IPS-NIHi11 (cell line): ENCODE measurements at regions not wholly inside any gene's neighbourhood (a gene's known extent, or its start where the extent isn't known, plus 50 kb on each side); places are given as distances from the start of the nearest gene placed in this dataset.
"Not testable (repeated sequence)": the region's sequence is repeated elsewhere in the genome, so short reads cannot be mapped to it uniquely, and the experiment has no call there.

ENCODE experiments used
- DNase-seq: peaks from one replicate; pipeline ENCODE4 v3.0.0; 2012; ENCODE audit warnings: mixed read lengths, low spot score

GRCh38 chr3:5545719-5546118 is 358.2 kb downstream of the EDEM1 start:
- DNase-seq, result no peak

GRCh38 chr3:5553203-5553602 is 365.7 kb downstream of the EDEM1 start:
- DNase-seq, result no peak

- DNase-seq, result no peak
Measured at GRCh38 chr3:5554245-5554747, 366.8 kb downstream of the EDEM1 start.

GRCh38 chr3:5560199-5560598 is 372.7 kb downstream of the EDEM1 start:
- DNase-seq, result no peak

GRCh38 chr3:5563537-5564277 is 376.2 kb downstream of the EDEM1 start:
- DNase-seq, result no peak

- DNase-seq, result no peak
Measured at GRCh38 chr3:5564278-5564666, 376.8 kb downstream of the EDEM1 start.

GRCh38 chr3:5565026-5565425 is 377.5 kb downstream of the EDEM1 start:
- DNase-seq, result no peak

- no peak for DNase-seq
Measured at GRCh38 chr3:5567113-5567512, 379.6 kb downstream of the EDEM1 start.

- DNase-seq, result no peak
Measured at GRCh38 chr3:5568451-5568850, 380.9 kb downstream of the EDEM1 start.

GRCh38 chr3:5569152-5569551 is 381.6 kb downstream of the EDEM1 start:
- DNase-seq, result no peak

GRCh38 chr3:5572168-5572567 is 384.7 kb downstream of the EDEM1 start:
- DNase-seq, result no peak

- DNase-seq, result no peak
Measured at GRCh38 chr3:5576277-5577011, 388.9 kb downstream of the EDEM1 start.

- no peak for DNase-seq
Measured at GRCh38 chr3:5579139-5579602, 391.7 kb downstream of the EDEM1 start.

- DNase-seq, result no peak
Measured at GRCh38 chr3:5579946-5580345, 392.4 kb downstream of the EDEM1 start.

GRCh38 chr3:5580826-5581225 is 393.3 kb downstream of the EDEM1 start:
- DNase-seq, result no peak

- no peak for DNase-seq
Measured at GRCh38 chr3:5581743-5582142, 394.2 kb downstream of the EDEM1 start.

- no peak for DNase-seq
Measured at GRCh38 chr3:5583920-5584319, 396.4 kb downstream of the EDEM1 start.

- no peak for DNase-seq
Measured at GRCh38 chr3:5585085-5585484, 397.6 kb downstream of the EDEM1 start.

- no peak for DNase-seq
Measured at GRCh38 chr3:5606884-5607472, 419.5 kb downstream of the EDEM1 start.

- no peak for DNase-seq
Measured at GRCh38 chr3:5607581-5607980, 420.1 kb downstream of the EDEM1 start.

- not testable (repeated sequence) for DNase-seq
Measured at GRCh38 chr3:5608971-5609370, 421.5 kb downstream of the EDEM1 start.

GRCh38 chr3:5613599-5613998 is 426.1 kb downstream of the EDEM1 start:
- no peak for DNase-seq

GRCh38 chr3:5616873-5617272 is 429.4 kb downstream of the EDEM1 start:
- no peak for DNase-seq
